ENCODE measurements at regions not wholly inside any gene's neighbourhood (a gene's known extent, or its start where the extent isn't known, plus 50 kb on each side); places are given as distances from the start of the nearest gene placed in this dataset.

GRCh38 chr9:68648164-68648563 is 56.9 kb upstream of the PIP5K1B start:
- no peak for DNase-seq
- H3K79me1 ChIP-seq (ENCODE audit: low read length), result no peaks in the 10 kb centered on the region
- no peak overlapping the region for H4K8ac ChIP-seq (ENCODE audit: low read depth, low read length)
- no peak overlapping the region for H2BK120ac ChIP-seq (ENCODE audit: low read depth, low read length)
- H2BK5ac ChIP-seq (ENCODE audit: low read length), result no peak overlapping the region
- no peaks in the 10 kb centered on the region for H3K36me3 ChIP-seq (ENCODE audit: control insufficient read depth, insufficient read depth, low read length)
- no peaks in the 10 kb centered on the region for H3K4me1 ChIP-seq (ENCODE audit: control insufficient read depth, low read depth, low read length)
- H3K27me3 ChIP-seq (ENCODE audit: insufficient read depth, low read length, poor library complexity), result no peaks in the 10 kb centered on the region
- H3K4me2 ChIP-seq (ENCODE audit: low read length), result no peak overlapping the region
- H3K18ac ChIP-seq (ENCODE audit: low read length), result no peak overlapping the region
- H2BK15ac ChIP-seq (replicated peaks; ENCODE audit: low read depth), result no peak overlapping the region
- H3K9ac ChIP-seq (ENCODE audit: low read length), result no peak overlapping the region
- no peak overlapping the region for H4K5ac ChIP-seq (ENCODE audit: low read length)
- H2AK5ac ChIP-seq (ENCODE audit: low read length), result no peak overlapping the region
- no peak overlapping the region for H3K4me3 ChIP-seq (ENCODE audit: low read length)
- H3K27ac ChIP-seq (ENCODE audit: low read depth, low read length), result no peak overlapping the region
- H3K56ac ChIP-seq (ENCODE audit: low read length), result no peak overlapping the region
- H3K23ac ChIP-seq (ENCODE audit: low read length), result no peak overlapping the region
- H3K79me2 ChIP-seq (ENCODE audit: control insufficient read depth, insufficient read depth, low read length), result no peaks in the 10 kb centered on the region
- WGBS (ENCODE audit: extremely low coverage, insufficient coverage, low lambda C conversion rate), result 100% methylated on average over 1 of the region's 3 CpGs
- H3K4ac ChIP-seq (ENCODE audit: low read depth, low read length), result no peak overlapping the region

GRCh38 chr9:68648971-68649370 is 56.1 kb upstream of the PIP5K1B start:
- Histone ChIP-seq H3K18ac (ENCODE audit: low read length) (no peak overlapping the region), H3K4me2 (ENCODE audit: low read length) (no peak overlapping the region), H4K5ac (ENCODE audit: low read length) (no peak overlapping the region), H3K56ac (ENCODE audit: low read length) (no peak overlapping the region), H3K23ac (ENCODE audit: low read length) (no peak overlapping the region), H3K4ac (ENCODE audit: low read depth, low read length) (no peak overlapping the region), H3K4me3 (ENCODE audit: low read length) (no peak overlapping the region), H3K9ac (ENCODE audit: low read length) (no peak overlapping the region), H2AK5ac (ENCODE audit: low read length) (no peak overlapping the region), H3K36me3 (ENCODE audit: control insufficient read depth, insufficient read depth, low read length) (no peaks in the 10 kb centered on the region), H2BK120ac (ENCODE audit: low read depth, low read length) (no peak overlapping the region), H3K27me3 (ENCODE audit: insufficient read depth, low read length, poor library complexity) (no peaks in the 10 kb centered on the region), H3K4me1 (ENCODE audit: control insufficient read depth, low read depth, low read length) (no peaks in the 10 kb centered on the region), H4K8ac (ENCODE audit: low read depth, low read length) (no peak overlapping the region), H2BK15ac (replicated peaks; ENCODE audit: low read depth) (no peak overlapping the region), H3K79me1 (ENCODE audit: low read length) (no peaks in the 10 kb centered on the region), H3K79me2 (ENCODE audit: control insufficient read depth, insufficient read depth, low read length) (no peaks in the 10 kb centered on the region), H3K27ac (ENCODE audit: low read depth, low read length) (no peak overlapping the region), H2BK5ac (ENCODE audit: low read length) (no peak overlapping the region)
- WGBS (ENCODE audit: extremely low coverage, insufficient coverage, low lambda C conversion rate), result no CpG with 5 or more reads among the region's 1 CpG
- DNase-seq, result no peak

- no peak overlapping the region for H3K9ac ChIP-seq (ENCODE audit: low read length)
- no peak overlapping the region for H2AK5ac ChIP-seq (ENCODE audit: low read length)
- H4K8ac ChIP-seq (ENCODE audit: low read depth, low read length), result no peak overlapping the region
- H3K23ac ChIP-seq (ENCODE audit: low read length), result no peak overlapping the region
- H3K4me2 ChIP-seq (ENCODE audit: low read length), result no peak overlapping the region
- H2BK15ac ChIP-seq (replicated peaks; ENCODE audit: low read depth), result no peak overlapping the region
- H3K4ac ChIP-seq (ENCODE audit: low read depth, low read length), result no peak overlapping the region
- H3K18ac ChIP-seq (ENCODE audit: low read length), result no peak overlapping the region
- H3K79me2 ChIP-seq (ENCODE audit: control insufficient read depth, insufficient read depth, low read length), result no peaks in the 10 kb centered on the region
- no peak overlapping the region for H3K4me3 ChIP-seq (ENCODE audit: low read length)
- no peak overlapping the region for H2BK120ac ChIP-seq (ENCODE audit: low read depth, low read length)
- H3K27ac ChIP-seq (ENCODE audit: low read depth, low read length), result no peak overlapping the region
- H3K36me3 ChIP-seq (ENCODE audit: control insufficient read depth, insufficient read depth, low read length), result no peaks in the 10 kb centered on the region
- no CpG with 5 or more reads among the region's 3 CpGs for WGBS (ENCODE audit: extremely low coverage, insufficient coverage, low lambda C conversion rate)
- H4K5ac ChIP-seq (ENCODE audit: low read length), result no peak overlapping the region
- no peaks in the 10 kb centered on the region for H3K27me3 ChIP-seq (ENCODE audit: insufficient read depth, low read length, poor library complexity)
- H3K4me1 ChIP-seq (ENCODE audit: control insufficient read depth, low read depth, low read length), result no peaks in the 10 kb centered on the region
- H3K79me1 ChIP-seq (ENCODE audit: low read length), result no peaks in the 10 kb centered on the region
- no peak for DNase-seq
- no peak overlapping the region for H3K56ac ChIP-seq (ENCODE audit: low read length)
- no peak overlapping the region for H2BK5ac ChIP-seq (ENCODE audit: low read length)
Observed at GRCh38 chr9:68651280-68651893, 53.7 kb upstream of the PIP5K1B start.

GRCh38 chr9:68653141-68653595 is 51.9 kb upstream of the PIP5K1B start:
- Histone ChIP-seq H3K4me3 (ENCODE audit: low read length) (no peak overlapping the region), H3K79me2 (ENCODE audit: control insufficient read depth, insufficient read depth, low read length) (no peaks in the 10 kb centered on the region), H3K27me3 (ENCODE audit: insufficient read depth, low read length, poor library complexity) (no peaks in the 10 kb centered on the region), H3K79me1 (ENCODE audit: low read length) (no peaks in the 10 kb centered on the region), H3K23ac (ENCODE audit: low read length) (no peak overlapping the region), H3K4me2 (ENCODE audit: low read length) (no peak overlapping the region), H2AK5ac (ENCODE audit: low read length) (no peak overlapping the region), H3K36me3 (ENCODE audit: control insufficient read depth, insufficient read depth, low read length) (no peaks in the 10 kb centered on the region), H3K18ac (ENCODE audit: low read length) (no peak overlapping the region), H2BK5ac (ENCODE audit: low read length) (no peak overlapping the region), H3K4ac (ENCODE audit: low read depth, low read length) (no peak overlapping the region), H2BK15ac (replicated peaks; ENCODE audit: low read depth) (no peak overlapping the region), H4K5ac (ENCODE audit: low read length) (no peak overlapping the region), H3K9ac (ENCODE audit: low read length) (no peak overlapping the region), H2BK120ac (ENCODE audit: low read depth, low read length) (no peak overlapping the region), H3K27ac (ENCODE audit: low read depth, low read length) (no peak overlapping the region), H3K4me1 (ENCODE audit: control insufficient read depth, low read depth, low read length) (no peaks in the 10 kb centered on the region), H4K8ac (ENCODE audit: low read depth, low read length) (no peak overlapping the region), H3K56ac (ENCODE audit: low read length) (no peak overlapping the region)
- DNase-seq, result no peak
- WGBS (ENCODE audit: extremely low coverage, insufficient coverage, low lambda C conversion rate), result no CpG with 5 or more reads among the region's 6 CpGs

- Histone ChIP-seq H3K9ac (ENCODE audit: low read length) (no peak overlapping the region), H3K18ac (ENCODE audit: low read length) (no peak overlapping the region), H3K23ac (ENCODE audit: low read length) (no peak overlapping the region), H3K36me3 (ENCODE audit: control insufficient read depth, insufficient read depth, low read length) (no peaks in the 10 kb centered on the region), H2BK120ac (ENCODE audit: low read depth, low read length) (no peak overlapping the region), H4K5ac (ENCODE audit: low read length) (no peak overlapping the region), H3K4ac (ENCODE audit: low read depth, low read length) (no peak overlapping the region), H3K56ac (ENCODE audit: low read length) (no peak overlapping the region), H4K8ac (ENCODE audit: low read depth, low read length) (no peak overlapping the region), H3K79me1 (ENCODE audit: low read length) (no peaks in the 10 kb centered on the region), H2BK15ac (replicated peaks; ENCODE audit: low read depth) (no peak overlapping the region), H3K4me3 (ENCODE audit: low read length) (no peak overlapping the region), H3K79me2 (ENCODE audit: control insufficient read depth, insufficient read depth, low read length) (no peaks in the 10 kb centered on the region), H2AK5ac (ENCODE audit: low read length) (no peak overlapping the region), H2BK5ac (ENCODE audit: low read length) (no peak overlapping the region), H3K27ac (ENCODE audit: low read depth, low read length) (no peak overlapping the region), H3K27me3 (ENCODE audit: insufficient read depth, low read length, poor library complexity) (no peaks in the 10 kb centered on the region), H3K4me2 (ENCODE audit: low read length) (no peak overlapping the region), H3K4me1 (ENCODE audit: control insufficient read depth, low read depth, low read length) (no peaks in the 10 kb centered on the region)
- no peak for DNase-seq
- WGBS (ENCODE audit: extremely low coverage, insufficient coverage, low lambda C conversion rate), result no CpG with 5 or more reads among the region's 5 CpGs
Observed at GRCh38 chr9:68654075-68654474, 51.0 kb upstream of the PIP5K1B start.

Data from mesendoderm (in vitro differentiated cells).